ENCODE measurements at regions not wholly inside any gene's neighbourhood (a gene's known extent, or its start where the extent isn't known, plus 50 kb on each side); places are given as distances from the start of the nearest gene placed in this dataset.

GRCh38 chr4:11259837-11260236 lies 168.9 kb downstream of the HS3ST1 start:
- ChIA-PET POLR2A (no interaction called here), CTCF (no interaction called here)
- TF ChIP-seq ZNF350 (tag by site-specific recombination; IDR thresholded peaks at IDR 0.05) = no peak
- no peak overlapping the region for H3K4me3 ChIP-seq (ENCODE audit: low read depth, low read length)
- H3K9me3 ChIP-seq (ENCODE audit: control insufficient read depth, insufficient read depth, low read depth, low read length) = no peaks in the 10 kb centered on the region
- no peaks in the 10 kb centered on the region for H3K4me1 ChIP-seq (ENCODE audit: control insufficient read depth, insufficient read depth, low read length)
- H3K27ac ChIP-seq (ENCODE audit: extremely low read depth, low read depth, low read length) = no peak overlapping the region
- H3K36me3 ChIP-seq (ENCODE audit: control insufficient read depth in 2 of 2, insufficient read depth in 1 of 2, low read length in 2 of 2) = no peaks in the 10 kb centered on the region

- CTCF ChIA-PET = no interaction called here
- POLR2A ChIA-PET = no interaction called here
- Histone ChIP-seq H3K4me3 (ENCODE audit: low read depth, low read length) (no peak overlapping the region), H3K36me3 (ENCODE audit: control insufficient read depth in 2 of 2, insufficient read depth in 1 of 2, low read length in 2 of 2) (no peaks in the 10 kb centered on the region), H3K27ac (ENCODE audit: extremely low read depth, low read depth, low read length) (no peak overlapping the region), H3K4me1 (ENCODE audit: control insufficient read depth, insufficient read depth, low read length) (no peaks in the 10 kb centered on the region), H3K9me3 (ENCODE audit: control insufficient read depth, insufficient read depth, low read depth, low read length) (no peaks in the 10 kb centered on the region)
- TF ChIP-seq SALL2 (tag by site-specific recombination; IDR thresholded peaks at IDR 0.05; ENCODE audit: borderline replicate concordance) (no peak), ZNF394 (tag by site-specific recombination; IDR thresholded peaks at IDR 0.05; ENCODE audit: borderline replicate concordance) (no peak), ZNF302 (tag by site-specific recombination; IDR thresholded peaks at IDR 0.05; ENCODE audit: low read depth) (no peak), ZNF155 (tag by site-specific recombination; IDR thresholded peaks at IDR 0.05) (no peak), ZNF18 (tag by site-specific recombination; IDR thresholded peaks at IDR 0.05) (no peak), INSM2 (tag by site-specific recombination; IDR thresholded peaks at IDR 0.05) (no peak), ZNF600 (tag by site-specific recombination; IDR thresholded peaks at IDR 0.05) (no peak), MZF1 (tag by site-specific recombination; IDR thresholded peaks at IDR 0.05; ENCODE audit: borderline replicate concordance) (no peak), ZNF571 (tag by site-specific recombination; IDR thresholded peaks at IDR 0.05) (no peak), ZBTB8A (tag by site-specific recombination; IDR thresholded peaks at IDR 0.05) (no peak), ZNF48 (tag by site-specific recombination; IDR thresholded peaks at IDR 0.05) (no peak), ZBTB48 (tag by site-specific recombination; IDR thresholded peaks at IDR 0.05) (no peak), KLF10 (tag by site-specific recombination; IDR thresholded peaks at IDR 0.05) (no peak), ZNF510 (tag by site-specific recombination; IDR thresholded peaks at IDR 0.05; ENCODE audit: insufficient replicate concordance) (no peak), HOXA7 (CRISPR knock-in tag; IDR thresholded peaks at IDR 0.05; ENCODE audit: borderline replicate concordance) (no peak), ZSCAN5A (tag by site-specific recombination; IDR thresholded peaks at IDR 0.05) (no peak), ZNF324 (tag by site-specific recombination; IDR thresholded peaks at IDR 0.05) (no peak), BCL11B (tag by site-specific recombination; IDR thresholded peaks at IDR 0.05; ENCODE audit: low read depth) (no peak)
Measured at GRCh38 chr4:11252149-11252548, 176.5 kb downstream of the HS3ST1 start.

GRCh38 chr4:11250510-11250909 lies 178.2 kb downstream of the HS3ST1 start:
- Histone ChIP-seq H3K9me3 (ENCODE audit: control insufficient read depth, insufficient read depth, low read depth, low read length) (no peaks in the 10 kb centered on the region), H3K36me3 (ENCODE audit: control insufficient read depth in 2 of 2, insufficient read depth in 1 of 2, low read length in 2 of 2) (no peaks in the 10 kb centered on the region), H3K4me3 (ENCODE audit: low read depth, low read length) (no peak overlapping the region), H3K27ac (ENCODE audit: extremely low read depth, low read depth, low read length) (no peak overlapping the region), H3K4me1 (ENCODE audit: control insufficient read depth, insufficient read depth, low read length) (no peaks in the 10 kb centered on the region)
- ChIA-PET POLR2A (no interaction called here), CTCF (no interaction called here)
- TF ChIP-seq ZNF2 (tag by site-specific recombination; IDR thresholded peaks at IDR 0.05) (no peak), ZNF157 (tag by site-specific recombination; IDR thresholded peaks at IDR 0.05) (no peak), ZNF548 (tag by site-specific recombination; IDR thresholded peaks at IDR 0.05) (no peak), ZNF768 (tag by site-specific recombination; IDR thresholded peaks at IDR 0.05) (no peak), ZFP3 (tag by site-specific recombination; IDR thresholded peaks at IDR 0.05; ENCODE audit: low read depth) (no peak), ZNF510 (tag by site-specific recombination; IDR thresholded peaks at IDR 0.05; ENCODE audit: insufficient replicate concordance) (no peak), ZNF26 (tag by site-specific recombination; IDR thresholded peaks at IDR 0.05) (no peak), ZBTB44 (tag by site-specific recombination; IDR thresholded peaks at IDR 0.05) (no peak), RBAK (tag by site-specific recombination; IDR thresholded peaks at IDR 0.05) (no peak)
